LNCAP (cell line): ENCODE measurements at regions not wholly inside any gene's neighbourhood (a gene's known extent, or its start where the extent isn't known, plus 50 kb on each side); places are given as distances from the start of the nearest gene placed in this dataset.

Experiments used
- TF ChIP-seq, protein P1 (sequence below): fragments of 450-650 bp; IDR thresholded peaks from 2 replicates; pipeline ENCODE4 v1.5.1; 2017; ENCODE audit warnings: mild to moderate bottlenecking

DNA sequence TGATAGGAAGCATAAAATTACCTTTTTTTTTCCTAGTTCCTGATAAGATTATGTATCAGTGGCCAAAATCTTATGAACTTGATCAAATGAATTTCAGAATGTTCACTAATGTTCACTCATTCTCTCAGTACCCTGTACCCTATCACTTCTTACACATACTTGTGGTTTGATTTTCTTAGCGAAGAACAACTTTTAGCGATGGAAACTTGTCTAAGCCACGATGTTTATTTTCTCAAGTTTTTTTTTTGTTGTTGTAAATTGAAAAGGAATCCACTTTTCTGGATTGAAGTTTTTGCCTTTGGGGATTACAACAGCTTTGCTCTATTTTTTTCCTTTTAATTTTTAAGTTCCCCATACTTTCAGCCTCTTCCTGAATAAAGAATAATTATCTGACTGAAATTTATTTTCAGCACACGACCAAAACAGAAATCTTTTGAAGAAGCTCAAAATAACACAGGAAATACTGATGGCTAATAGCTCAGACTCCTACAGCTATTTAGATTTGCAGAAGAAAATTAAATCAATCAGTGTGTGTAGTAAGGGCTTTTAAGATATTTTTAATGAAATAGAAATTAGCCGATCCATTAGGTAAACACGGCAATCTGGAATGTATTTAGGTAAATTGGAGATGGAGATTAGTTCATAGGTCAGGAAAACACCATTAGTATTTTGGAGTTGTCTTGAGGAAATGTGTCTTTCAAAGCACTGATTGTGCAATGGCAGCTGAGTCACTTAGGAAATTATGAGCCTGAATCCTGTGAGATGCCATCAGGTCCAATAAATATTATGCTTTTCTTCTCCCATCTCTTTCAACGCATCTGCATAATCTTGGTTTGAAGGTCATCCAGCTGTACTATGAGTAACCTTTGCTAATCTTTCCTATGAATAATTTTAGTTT lies 217.5 kb downstream of the GJA1 start:
- TF ChIP-seq, protein P1, sequence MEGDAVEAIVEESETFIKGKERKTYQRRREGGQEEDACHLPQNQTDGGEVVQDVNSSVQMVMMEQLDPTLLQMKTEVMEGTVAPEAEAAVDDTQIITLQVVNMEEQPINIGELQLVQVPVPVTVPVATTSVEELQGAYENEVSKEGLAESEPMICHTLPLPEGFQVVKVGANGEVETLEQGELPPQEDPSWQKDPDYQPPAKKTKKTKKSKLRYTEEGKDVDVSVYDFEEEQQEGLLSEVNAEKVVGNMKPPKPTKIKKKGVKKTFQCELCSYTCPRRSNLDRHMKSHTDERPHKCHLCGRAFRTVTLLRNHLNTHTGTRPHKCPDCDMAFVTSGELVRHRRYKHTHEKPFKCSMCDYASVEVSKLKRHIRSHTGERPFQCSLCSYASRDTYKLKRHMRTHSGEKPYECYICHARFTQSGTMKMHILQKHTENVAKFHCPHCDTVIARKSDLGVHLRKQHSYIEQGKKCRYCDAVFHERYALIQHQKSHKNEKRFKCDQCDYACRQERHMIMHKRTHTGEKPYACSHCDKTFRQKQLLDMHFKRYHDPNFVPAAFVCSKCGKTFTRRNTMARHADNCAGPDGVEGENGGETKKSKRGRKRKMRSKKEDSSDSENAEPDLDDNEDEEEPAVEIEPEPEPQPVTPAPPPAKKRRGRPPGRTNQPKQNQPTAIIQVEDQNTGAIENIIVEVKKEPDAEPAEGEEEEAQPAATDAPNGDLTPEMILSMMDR: no peak

DNA sequence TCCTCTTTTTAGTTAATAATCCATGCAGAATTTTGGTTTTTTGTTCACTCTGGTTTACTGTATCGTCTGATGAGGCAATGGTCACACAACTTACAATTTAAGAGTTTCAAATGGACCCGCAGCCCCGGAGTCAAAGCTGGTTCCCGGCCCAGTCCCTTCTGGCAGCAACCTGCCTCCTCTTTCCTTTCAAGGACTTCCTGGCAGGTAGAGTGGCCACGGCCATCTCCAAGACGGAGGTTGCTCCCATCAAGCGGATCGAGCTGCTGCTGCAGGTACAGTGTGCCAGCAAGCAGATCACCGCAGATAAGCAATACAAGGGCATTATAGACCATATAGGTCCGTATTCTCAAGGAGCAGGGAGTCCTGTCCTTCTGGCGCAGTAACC lies 218.2 kb downstream of the GJA1 start:
- TF ChIP-seq, protein P1: no peak

- TF ChIP-seq, protein P1: no peak
Observed at GRCh38 chr6:121657972-121658371, 222.5 kb downstream of the GJA1 start.

GRCh38 chr6:121660277-121660676 lies 224.8 kb downstream of the GJA1 start:
- TF ChIP-seq, protein P1: no peak

DNA sequence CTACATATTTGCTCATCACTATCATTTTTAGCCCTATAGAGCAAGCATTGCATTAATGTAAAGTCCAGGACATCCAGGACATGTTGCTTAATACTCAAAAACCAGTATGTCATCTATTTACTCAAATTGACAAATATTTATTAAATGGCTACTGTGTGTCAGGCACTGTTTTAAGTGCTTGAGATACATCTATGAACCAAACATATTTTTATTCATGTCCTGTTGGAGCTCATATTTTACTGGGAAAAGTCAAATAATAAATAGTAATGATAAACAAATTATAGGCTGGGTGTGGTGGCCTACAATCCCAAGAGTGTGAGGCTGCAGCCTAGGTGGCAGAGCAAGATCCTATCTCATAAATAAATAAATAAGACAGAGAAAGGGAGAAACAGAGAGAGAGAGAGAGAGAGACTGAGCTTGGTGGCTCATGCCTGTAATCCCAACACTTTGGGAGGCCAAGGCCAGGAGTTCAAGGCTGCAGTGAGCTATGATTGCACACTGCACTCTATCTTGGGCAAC lies 227.9 kb downstream of the GJA1 start:
- TF ChIP-seq, protein P1: no peak

- TF ChIP-seq, protein P1: no peak
Observed at GRCh38 chr6:121664158-121664557, 228.7 kb downstream of the GJA1 start.

DNA sequence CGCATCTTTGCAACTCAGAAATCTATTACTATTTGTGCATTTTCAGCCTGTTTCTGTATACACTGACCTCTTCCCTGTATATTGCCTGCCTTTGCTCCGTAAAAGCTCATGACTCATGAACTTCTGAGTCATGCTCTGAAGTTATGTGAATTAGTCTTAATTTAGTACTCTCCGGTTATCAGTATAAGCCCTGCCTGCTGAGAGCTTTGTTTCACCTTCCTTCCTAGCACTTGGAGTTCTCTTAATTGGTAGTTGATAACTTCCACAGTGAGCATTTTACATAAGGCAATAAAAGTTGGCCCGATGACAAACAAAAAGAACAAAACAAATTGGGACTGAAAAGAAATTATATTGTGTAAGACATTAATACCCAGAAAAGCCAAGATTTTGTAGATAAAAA lies 231.4 kb downstream of the GJA1 start:
- TF ChIP-seq, protein P1: no peak
